ENCODE measurements at regions not wholly inside any gene's neighbourhood (a gene's known extent, or its start where the extent isn't known, plus 50 kb on each side); places are given as distances from the start of the nearest gene placed in this dataset.
A peak's percentile ranks its signal among the peaks of the same experiment; 100 is the strongest.

GRCh38 chr7:124263232-124263827, 230.5 kb upstream of the TMEM229A start:
- Histone ChIP-seq H3F3A (ENCODE audit: low read depth) (no peaks in the 10 kb centered on the region), H3K9ac (no peak overlapping the region), H3K4me1 (no peaks in the 10 kb centered on the region), H3K79me2 (ENCODE audit: low read depth) (no peaks in the 10 kb centered on the region), H3K9me3 (ENCODE audit: low read depth) (no peaks in the 10 kb centered on the region), H3K27me3 (no peaks in the 10 kb centered on the region), H2AFZ (replicated peaks) (no peak overlapping the region), H3K4me3 (no peak overlapping the region), H3K4me2 (no peak overlapping the region), H3K27ac (no peak overlapping the region), H3K36me3 (no peaks in the 10 kb centered on the region), H4K20me1 (ENCODE audit: low read depth) (no peaks in the 10 kb centered on the region)
- H3K4me3 Mint-ChIP-seq: no peak overlapping the region
- no peak overlapping the region for H3K27ac Mint-ChIP-seq
- DNase-seq (ENCODE audit: low spot score): peak; percentile 23
- H3K9me3 Mint-ChIP-seq: no peaks in the 10 kb centered on the region
- no peaks in the 10 kb centered on the region for H3K36me3 Mint-ChIP-seq
- no peak for TF ChIP-seq EZH2 (IDR thresholded peaks at IDR 0.05)
- no peak for TF ChIP-seq CTCF (IDR thresholded peaks at IDR 0.05)
- TF ChIP-seq EZH2phosphoT487 (IDR thresholded peaks at IDR 0.05): no peak
- no peaks in the 10 kb centered on the region for H3K27me3 Mint-ChIP-seq (ENCODE audit: insufficient read depth, low read depth)
- H3K4me1 Mint-ChIP-seq: peaks cover 7% of the 10 kb centered on the region

GRCh38 chr7:124261710-124262109, 228.8 kb upstream of the TMEM229A start:
- Histone ChIP-seq H3K9ac (no peak overlapping the region), H3K4me1 (no peaks in the 10 kb centered on the region), H3K4me2 (no peak overlapping the region), H3K36me3 (no peaks in the 10 kb centered on the region), H3K27ac (no peak overlapping the region), H3F3A (ENCODE audit: low read depth) (no peaks in the 10 kb centered on the region), H3K9me3 (ENCODE audit: low read depth) (no peaks in the 10 kb centered on the region), H3K27me3 (no peaks in the 10 kb centered on the region), H3K4me3 (no peak overlapping the region), H4K20me1 (ENCODE audit: low read depth) (no peaks in the 10 kb centered on the region), H3K79me2 (ENCODE audit: low read depth) (no peaks in the 10 kb centered on the region), H2AFZ (replicated peaks) (peak overlapping the region; percentile 40)
- Mint-ChIP-seq H3K27ac (no peak overlapping the region), H3K4me3 (no peak overlapping the region), H3K27me3 (ENCODE audit: insufficient read depth, low read depth) (no peaks in the 10 kb centered on the region), H3K9me3 (no peaks in the 10 kb centered on the region), H3K4me1 (peaks cover 7% of the 10 kb centered on the region), H3K36me3 (no peaks in the 10 kb centered on the region)
- DNase-seq (ENCODE audit: low spot score): no peak
- TF ChIP-seq EZH2phosphoT487 (IDR thresholded peaks at IDR 0.05): no peak
- no peak for TF ChIP-seq EZH2 (IDR thresholded peaks at IDR 0.05)
- no peak for TF ChIP-seq CTCF (IDR thresholded peaks at IDR 0.05)

- Histone ChIP-seq H3K4me3 (no peak overlapping the region), H4K20me1 (ENCODE audit: low read depth) (no peaks in the 10 kb centered on the region), H3K4me1 (peaks cover 4% of the 10 kb centered on the region), H3F3A (ENCODE audit: low read depth) (no peaks in the 10 kb centered on the region), H3K27ac (no peak overlapping the region), H3K36me3 (no peaks in the 10 kb centered on the region), H3K27me3 (no peaks in the 10 kb centered on the region), H3K4me2 (no peak overlapping the region), H3K79me2 (ENCODE audit: low read depth) (no peaks in the 10 kb centered on the region), H3K9me3 (ENCODE audit: low read depth) (no peaks in the 10 kb centered on the region), H3K9ac (no peak overlapping the region), H2AFZ (replicated peaks) (no peak overlapping the region)
- H3K4me3 Mint-ChIP-seq: no peak overlapping the region
- peaks cover 8% of the 10 kb centered on the region for H3K4me1 Mint-ChIP-seq
- H3K36me3 Mint-ChIP-seq: no peaks in the 10 kb centered on the region
- no peaks in the 10 kb centered on the region for H3K27me3 Mint-ChIP-seq (ENCODE audit: insufficient read depth, low read depth)
- H3K9me3 Mint-ChIP-seq: peaks cover 2% of the 10 kb centered on the region
- no peak for TF ChIP-seq EZH2phosphoT487 (IDR thresholded peaks at IDR 0.05)
- no peak for TF ChIP-seq EZH2 (IDR thresholded peaks at IDR 0.05)
- no peak for TF ChIP-seq CTCF (IDR thresholded peaks at IDR 0.05)
- H3K27ac Mint-ChIP-seq: no peak overlapping the region
- no peak for DNase-seq (ENCODE audit: low spot score)
These were observed 224.9 kb upstream of the TMEM229A start for GRCh38 chr7:124257638-124258308.
